SK-MEL-5 (cell line): ENCODE measurements at regions not wholly inside any gene's neighbourhood (a gene's known extent, or its start where the extent isn't known, plus 50 kb on each side); places are given as distances from the start of the nearest gene placed in this dataset.
"Not testable (repeated sequence)": the region's sequence is repeated elsewhere in the genome, so short reads cannot be mapped to it uniquely, and the experiment has no call there.

Experiments
- DNase-seq: peaks from one replicate; pipeline ENCODE4 v3.0.0-alpha.2; 2016; ENCODE audit warnings: low read depth, low spot score
- in situ Hi-C: cut with HindIII; loops from 2 replicates; pipeline ENCODE4 v1.10.0; 2016; ENCODE audit warnings: low sequenced_read_pairs, high pct_unique_total_duplicates, low pct_unique_long_range_greater_than_20kb

GRCh38 chr2:142299021-142299420 lies 168.2 kb upstream of the LRP1B start:
- no peak for DNase-seq
- in situ Hi-C loops, result no loop called here

GRCh38 chr2:142294225-142294624 lies 163.4 kb upstream of the LRP1B start:
- in situ Hi-C loops, result no loop called here

GRCh38 chr2:142291969-142292368 lies 161.2 kb upstream of the LRP1B start:
- DNase-seq, result no peak
- in situ Hi-C loops, result no loop called here

More at GRCh38 chr2:142294225-142294624, 163.4 kb upstream of the LRP1B start:
- no peak for DNase-seq

- in situ Hi-C loops, result no loop called here
Observed at GRCh38 chr2:142290931-142291330, 160.1 kb upstream of the LRP1B start.

GRCh38 chr2:142286618-142287017 lies 155.8 kb upstream of the LRP1B start:
- DNase-seq, result peak; percentile 61
- in situ Hi-C loops, result no loop called here

More at GRCh38 chr2:142290931-142291330, 160.1 kb upstream of the LRP1B start:
- DNase-seq, result no peak

GRCh38 chr2:142285480-142285879 lies 154.7 kb upstream of the LRP1B start:
- in situ Hi-C loops, result no loop called here
- DNase-seq, result no peak

GRCh38 chr2:142284336-142284735 lies 153.5 kb upstream of the LRP1B start:
- in situ Hi-C loops, DNase-seq: not testable (repeated sequence)

GRCh38 chr2:142280831-142281230 lies 150.0 kb upstream of the LRP1B start:
- no peak for DNase-seq
- in situ Hi-C loops, result no loop called here

GRCh38 chr2:142270990-142271389 lies 140.2 kb upstream of the LRP1B start:
- DNase-seq, result no peak

GRCh38 chr2:142270291-142270690 lies 139.5 kb upstream of the LRP1B start:
- in situ Hi-C loops, result no loop called here

More at GRCh38 chr2:142270990-142271389, 140.2 kb upstream of the LRP1B start:
- in situ Hi-C loops, result no loop called here

GRCh38 chr2:142259356-142259755 lies 128.5 kb upstream of the LRP1B start:
- no peak for DNase-seq
- in situ Hi-C loops, result no loop called here

More at GRCh38 chr2:142270291-142270690, 139.5 kb upstream of the LRP1B start:
- no peak for DNase-seq

- DNase-seq, result no peak
- in situ Hi-C loops, result no loop called here
Observed at GRCh38 chr2:142254031-142254430, 123.2 kb upstream of the LRP1B start.

- no peak for DNase-seq
- in situ Hi-C loops, result no loop called here
Observed at GRCh38 chr2:142241016-142241415, 110.2 kb upstream of the LRP1B start.

- DNase-seq, result no peak
- in situ Hi-C loops, result no loop called here
Observed at GRCh38 chr2:142236181-142236580, 105.4 kb upstream of the LRP1B start.

- in situ Hi-C loops, result no loop called here
Observed at GRCh38 chr2:142234741-142235140, 103.9 kb upstream of the LRP1B start.

GRCh38 chr2:142223309-142223708 lies 92.5 kb upstream of the LRP1B start:
- DNase-seq, result no peak
- in situ Hi-C loops, result no loop called here

More at GRCh38 chr2:142234741-142235140, 103.9 kb upstream of the LRP1B start:
- DNase-seq, result no peak

GRCh38 chr2:142222715-142223114 lies 91.9 kb upstream of the LRP1B start:
- no peak for DNase-seq
- in situ Hi-C loops, result no loop called here

- no peak for DNase-seq
- in situ Hi-C loops, result no loop called here
Observed at GRCh38 chr2:142220901-142221300, 90.1 kb upstream of the LRP1B start.

GRCh38 chr2:142220239-142220638 lies 89.4 kb upstream of the LRP1B start:
- in situ Hi-C loops, result no loop called here
- no peak for DNase-seq

- no peak for DNase-seq
- in situ Hi-C loops, result no loop called here
Observed at GRCh38 chr2:142218471-142218870, 87.7 kb upstream of the LRP1B start.
